Stimulated activated naive B cell treated with anti-CD40 and anti-IgM and Interleukin-4, amounts not matched to agents 10 μg/mL and 1 μg/mL and 100 μg/mL, for 72 hours (primary cell): ENCODE measurements at regions not wholly inside any gene's neighbourhood (a gene's known extent, or its start where the extent isn't known, plus 50 kb on each side); places are given as distances from the start of the nearest gene placed in this dataset.

ENCODE experiments used
- ATAC-seq, 2 donors: fragments of 150-1000 bp; cut with Tn5 transposase; replicated peaks; 2 replicates each; pipeline ENCODE4 v1.10.0; 2021; ENCODE audit warnings: moderate library complexity in 1 of 2
- DNase-seq: peaks from one replicate; pipeline ENCODE4 v3.0.0; 2021
- H3K27ac Mint-ChIP-seq: one replicate; pipeline ENCODE4 v1.8.0; 2022; ENCODE audit warnings: mild to moderate bottlenecking, mixed read lengths
- H3K27me3 Mint-ChIP-seq, 2 donors: one replicate each; pipeline ENCODE4 v1.8.0; 2022; ENCODE audit warnings: mixed read lengths in 2 of 2
- H3K36me3 Mint-ChIP-seq, 2 donors: one replicate each; pipeline ENCODE4 v1.8.0; 2022; ENCODE audit warnings: mixed read lengths in 2 of 2, mild to moderate bottlenecking in 1 of 2
- H3K4me1 Mint-ChIP-seq, 2 donors: one replicate each; pipeline ENCODE4 v1.8.0; 2022; ENCODE audit warnings: mixed read lengths in 2 of 2, mild to moderate bottlenecking in 1 of 2
- H3K4me3 Mint-ChIP-seq, 2 donors: one replicate each; pipeline ENCODE4 v1.8.0; 2022; ENCODE audit warnings: mild to moderate bottlenecking in 2 of 2, mixed read lengths in 2 of 2, moderate library complexity in 1 of 2
- H3K9me3 Mint-ChIP-seq, 2 donors: one replicate each; pipeline ENCODE4 v1.8.0; 2022; ENCODE audit warnings: mixed read lengths in 2 of 2, mild to moderate bottlenecking in 1 of 2

- ATAC-seq: no peak
- DNase-seq: no peak
- Mint-ChIP-seq H3K27ac (no peak overlapping the region), H3K36me3 (no peaks in the 10 kb centered on the region), H3K4me3 (no peak overlapping the region), H3K9me3 (no peaks in the 10 kb centered on the region), H3K4me1 (no peaks in the 10 kb centered on the region), H3K27me3 (no peaks in the 10 kb centered on the region)
Observed at GRCh38 chr5:100249211-100249883, 285.8 kb upstream of the FAM174A start.

DNA sequence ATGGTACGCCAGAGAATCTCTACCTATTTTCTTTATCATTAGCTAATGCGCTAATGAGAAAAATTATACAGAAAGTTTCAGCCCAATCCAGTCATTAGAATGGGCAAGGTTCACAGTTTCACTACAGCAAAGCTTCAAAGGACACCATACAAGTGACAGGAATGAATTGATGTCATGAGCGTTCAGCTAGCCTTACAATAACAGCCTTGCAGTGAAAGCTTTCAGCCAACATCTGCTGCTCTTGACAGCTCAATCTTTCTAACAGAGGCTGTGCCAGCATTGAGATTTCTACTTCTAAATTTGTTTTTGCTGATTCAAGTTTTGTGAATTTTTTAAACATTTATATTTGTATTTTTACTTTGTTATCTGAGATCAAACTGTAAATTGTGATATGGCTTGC lies 302.4 kb upstream of the FAM174A start:
- Mint-ChIP-seq H3K27ac (no peak overlapping the region), H3K27me3 (no peaks in the 10 kb centered on the region), H3K36me3 (no peaks in the 10 kb centered on the region), H3K9me3 (peaks cover 7 to 8% of the 10 kb centered on the region in 2 donors), H3K4me1 (no peaks in the 10 kb centered on the region), H3K4me3 (no peak overlapping the region)
- DNase-seq: no peak
- ATAC-seq: no peak

DNA sequence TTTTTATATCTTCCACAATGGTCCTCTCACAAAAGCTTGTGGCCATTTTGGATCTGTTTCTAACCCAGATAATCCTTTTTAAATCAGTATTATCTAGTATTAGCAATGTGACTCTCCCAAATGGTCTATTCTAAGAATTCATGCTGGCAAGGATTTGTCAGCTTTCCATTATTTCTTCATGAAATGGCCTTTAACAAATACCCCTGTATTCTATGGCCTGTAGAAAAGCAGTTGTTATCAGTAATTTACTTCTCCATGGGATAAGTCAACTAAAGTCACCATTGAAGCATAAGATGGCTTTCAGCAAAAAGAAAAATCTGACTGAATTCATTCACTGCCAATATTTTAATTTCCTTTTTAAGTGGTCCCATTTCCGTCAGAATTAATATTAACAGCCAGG lies 346.4 kb upstream of the FAM174A start:
- H3K4me1 Mint-ChIP-seq: no peaks in the 10 kb centered on the region
- H3K36me3 Mint-ChIP-seq: no peaks in the 10 kb centered on the region
- peaks cover 0 to 1% of the 10 kb centered on the region in 2 donors for H3K9me3 Mint-ChIP-seq
- H3K27me3 Mint-ChIP-seq: no peaks in the 10 kb centered on the region
- no peak overlapping the region for H3K27ac Mint-ChIP-seq
- no peak overlapping the region for H3K4me3 Mint-ChIP-seq
- ATAC-seq: no peak
- DNase-seq: no peak

DNA sequence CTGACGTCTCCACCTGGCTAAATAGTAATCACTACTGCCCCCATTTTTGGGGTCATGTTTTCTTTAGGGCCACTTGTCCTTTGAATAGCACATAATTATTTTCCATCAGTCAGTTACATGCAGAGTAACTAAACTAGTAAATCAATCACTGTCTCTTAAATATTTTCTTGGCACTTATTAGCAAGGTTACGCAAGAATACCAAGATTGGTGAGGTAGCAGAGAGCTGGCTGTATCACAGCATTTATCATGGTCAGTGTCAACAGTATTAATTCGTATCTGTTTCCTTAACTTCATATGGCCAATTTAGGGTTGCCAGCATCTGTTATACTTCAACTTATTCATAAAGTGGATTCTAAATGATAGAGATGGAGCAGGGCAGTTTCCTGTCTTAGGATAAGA lies 346.8 kb upstream of the FAM174A start:
- Mint-ChIP-seq H3K36me3 (no peaks in the 10 kb centered on the region), H3K9me3 (no peaks in the 10 kb centered on the region), H3K27me3 (no peaks in the 10 kb centered on the region), H3K4me3 (no peak overlapping the region), H3K4me1 (no peaks in the 10 kb centered on the region), H3K27ac (no peak overlapping the region)
- DNase-seq (no peak), ATAC-seq (no peak)

DNA sequence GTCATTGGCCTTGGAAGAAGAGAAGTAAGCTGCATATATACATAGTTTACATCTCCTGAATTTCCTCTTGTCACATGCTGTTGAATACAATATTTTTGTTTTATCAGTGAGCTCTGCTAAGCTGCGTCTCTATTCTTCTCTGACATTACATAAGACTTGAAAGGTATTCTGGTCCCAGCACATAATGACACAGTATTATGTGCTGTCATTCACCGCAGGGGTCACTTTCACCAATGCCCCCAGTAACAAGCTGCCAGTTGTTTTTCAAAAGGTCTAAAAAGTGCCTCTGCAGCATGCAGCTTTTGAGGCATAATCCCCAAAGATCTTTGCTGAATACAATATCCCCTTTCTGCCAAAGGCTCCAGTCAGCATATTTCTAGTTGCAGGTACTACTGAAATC lies 349.0 kb upstream of the FAM174A start:
- Mint-ChIP-seq H3K36me3 (no peaks in the 10 kb centered on the region), H3K9me3 (no peaks in the 10 kb centered on the region), H3K4me1 (no peaks in the 10 kb centered on the region)

GRCh38 chr5:100182402-100182801 lies 352.8 kb upstream of the FAM174A start:
- Mint-ChIP-seq H3K36me3 (no peaks in the 10 kb centered on the region), H3K27me3 (no peaks in the 10 kb centered on the region), H3K27ac (no peak overlapping the region), H3K4me1 (no peaks in the 10 kb centered on the region), H3K4me3 (no peak overlapping the region), H3K9me3 (peaks cover 0 to 3% of the 10 kb centered on the region in 2 donors)
- ATAC-seq (no peak), DNase-seq (no peak)

More for the DNA sequence above, 349.0 kb upstream of the FAM174A start:
- Mint-ChIP-seq H3K27me3 (no peaks in the 10 kb centered on the region), H3K4me3 (no peak overlapping the region), H3K27ac (no peak overlapping the region)
- ATAC-seq (no peak), DNase-seq (no peak)

GRCh38 chr5:100175346-100175745 lies 359.8 kb upstream of the FAM174A start:
- no peaks in the 10 kb centered on the region for H3K27me3 Mint-ChIP-seq
- H3K27ac Mint-ChIP-seq: no peak overlapping the region
- DNase-seq (no peak), ATAC-seq (no peak)
- H3K9me3 Mint-ChIP-seq: peaks cover 3 to 5% of the 10 kb centered on the region in 2 donors
- H3K36me3 Mint-ChIP-seq: no peaks in the 10 kb centered on the region
- no peak overlapping the region for H3K4me3 Mint-ChIP-seq
- H3K4me1 Mint-ChIP-seq: no peaks in the 10 kb centered on the region

- no peak overlapping the region for H3K4me3 Mint-ChIP-seq
- peak; percentile 69 to 74 for ATAC-seq
- H3K27ac Mint-ChIP-seq: no peak overlapping the region
- no peaks in the 10 kb centered on the region for H3K36me3 Mint-ChIP-seq
- peaks cover 9 to 12% of the 10 kb centered on the region in 2 donors for H3K9me3 Mint-ChIP-seq
- no peaks in the 10 kb centered on the region for H3K4me1 Mint-ChIP-seq
- H3K27me3 Mint-ChIP-seq: no peaks in the 10 kb centered on the region
- no peak for DNase-seq
Observed at GRCh38 chr5:100165309-100165708, 369.9 kb upstream of the FAM174A start.

GRCh38 chr5:100161868-100162267 lies 373.3 kb upstream of the FAM174A start:
- ATAC-seq: no peak
- Mint-ChIP-seq H3K4me1 (no peaks in the 10 kb centered on the region), H3K27me3 (no peaks in the 10 kb centered on the region), H3K36me3 (no peaks in the 10 kb centered on the region), H3K9me3 (peaks cover 6 to 12% of the 10 kb centered on the region in 2 donors), H3K4me3 (no peak overlapping the region), H3K27ac (no peak overlapping the region)
- DNase-seq: no peak

GRCh38 chr5:100157066-100157465 lies 378.1 kb upstream of the FAM174A start:
- Mint-ChIP-seq H3K27me3 (no peaks in the 10 kb centered on the region), H3K27ac (no peak overlapping the region), H3K4me3 (no peak overlapping the region), H3K4me1 (no peaks in the 10 kb centered on the region), H3K9me3 (peaks cover 0 to 2% of the 10 kb centered on the region in 2 donors), H3K36me3 (no peaks in the 10 kb centered on the region)
- no peak for ATAC-seq
- no peak for DNase-seq

- Mint-ChIP-seq H3K27me3 (no peaks in the 10 kb centered on the region), H3K27ac (no peak overlapping the region), H3K4me3 (no peak overlapping the region), H3K4me1 (no peaks in the 10 kb centered on the region), H3K9me3 (no peaks in the 10 kb centered on the region), H3K36me3 (no peaks in the 10 kb centered on the region)
- ATAC-seq: no peak
- no peak for DNase-seq
Observed at GRCh38 chr5:100148239-100148638, 386.9 kb upstream of the FAM174A start.

- DNase-seq (no peak), ATAC-seq (no peak)
- no peak overlapping the region for H3K27ac Mint-ChIP-seq
- H3K9me3 Mint-ChIP-seq: no peaks in the 10 kb centered on the region
- H3K4me3 Mint-ChIP-seq: no peak overlapping the region
- H3K4me1 Mint-ChIP-seq: no peaks in the 10 kb centered on the region
- no peaks in the 10 kb centered on the region for H3K27me3 Mint-ChIP-seq
- no peaks in the 10 kb centered on the region for H3K36me3 Mint-ChIP-seq
Observed at GRCh38 chr5:100142607-100143006, 392.6 kb upstream of the FAM174A start.

DNA sequence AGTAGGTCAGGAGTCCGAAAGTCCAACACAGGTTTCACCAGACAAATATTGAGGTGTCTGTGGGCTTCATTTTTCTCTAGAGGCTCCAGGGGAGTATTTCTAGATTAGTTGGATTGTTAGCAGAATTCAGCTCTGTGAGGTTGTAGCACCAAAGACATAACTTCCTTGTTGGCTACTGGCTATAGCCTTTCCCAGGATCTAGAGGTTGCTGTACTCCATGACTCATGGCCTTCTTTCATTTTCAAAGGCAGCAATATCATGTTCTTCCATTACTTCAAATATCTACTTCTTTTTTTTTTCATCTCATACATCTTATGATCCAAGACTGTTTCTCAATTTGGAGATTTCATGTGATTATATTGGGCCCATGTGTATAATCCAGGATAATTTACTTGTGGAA lies 404.0 kb upstream of the FAM174A start:
- DNase-seq (no peak), ATAC-seq (no peak)
- H3K36me3 Mint-ChIP-seq: no peaks in the 10 kb centered on the region
- H3K4me1 Mint-ChIP-seq: no peaks in the 10 kb centered on the region
- no peak overlapping the region for H3K4me3 Mint-ChIP-seq
- H3K27me3 Mint-ChIP-seq: no peaks in the 10 kb centered on the region
- no peak overlapping the region for H3K27ac Mint-ChIP-seq
- H3K9me3 Mint-ChIP-seq: no peaks in the 10 kb centered on the region

DNA sequence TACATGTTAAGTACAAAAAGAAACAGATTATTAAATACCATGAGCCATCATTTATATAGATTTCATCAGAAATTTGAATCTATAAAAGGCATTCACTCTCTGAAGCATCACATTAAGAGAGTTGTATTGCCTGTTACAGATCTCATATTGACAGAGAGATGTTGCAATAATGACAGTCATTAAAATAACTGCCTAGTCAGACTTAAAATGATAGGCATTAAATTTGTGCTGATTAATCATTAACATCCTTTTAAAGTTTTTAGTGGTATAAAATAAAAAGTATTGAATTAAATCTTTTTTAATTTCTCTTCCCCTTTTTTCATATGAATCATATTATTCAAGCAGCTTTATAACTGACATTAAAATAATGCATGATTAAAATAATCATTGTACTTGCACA lies 404.9 kb upstream of the FAM174A start:
- Mint-ChIP-seq H3K27ac (no peak overlapping the region), H3K4me3 (no peak overlapping the region), H3K9me3 (no peaks in the 10 kb centered on the region), H3K27me3 (no peaks in the 10 kb centered on the region), H3K4me1 (no peaks in the 10 kb centered on the region), H3K36me3 (no peaks in the 10 kb centered on the region)
- no peak for DNase-seq
- no peak for ATAC-seq

DNA sequence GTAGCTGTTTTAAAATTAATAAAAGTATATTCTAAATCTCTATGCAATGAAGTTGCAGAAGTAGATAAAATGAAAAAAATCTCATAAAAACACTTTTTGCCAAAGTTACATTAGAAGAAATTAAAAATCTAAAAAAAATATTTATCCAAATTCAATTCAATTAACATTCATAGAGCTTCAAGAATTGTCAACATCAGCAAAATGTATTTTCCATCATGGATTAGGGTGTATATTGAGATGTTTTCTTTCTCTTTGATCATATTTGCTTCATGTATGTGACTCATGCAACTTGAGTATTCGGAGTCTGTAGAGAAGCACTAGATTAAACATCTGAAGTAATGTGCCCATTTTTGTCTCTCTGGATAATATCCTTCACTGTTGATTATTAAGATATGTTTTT lies 415.3 kb upstream of the FAM174A start:
- no peaks in the 10 kb centered on the region for H3K36me3 Mint-ChIP-seq
- DNase-seq (no peak), ATAC-seq (no peak)
- no peaks in the 10 kb centered on the region for H3K27me3 Mint-ChIP-seq
- H3K4me1 Mint-ChIP-seq: no peaks in the 10 kb centered on the region
- no peak overlapping the region for H3K4me3 Mint-ChIP-seq
- peaks cover 0 to 1% of the 10 kb centered on the region in 2 donors for H3K9me3 Mint-ChIP-seq
- H3K27ac Mint-ChIP-seq: no peak overlapping the region

GRCh38 chr5:100110497-100110896 lies 424.7 kb upstream of the FAM174A start:
- Mint-ChIP-seq H3K4me3 (no peak overlapping the region), H3K27me3 (no peaks in the 10 kb centered on the region), H3K4me1 (no peaks in the 10 kb centered on the region), H3K27ac (no peak overlapping the region), H3K9me3 (peaks cover 8 to 14% of the 10 kb centered on the region in 2 donors), H3K36me3 (peaks cover 0 to 3% of the 10 kb centered on the region in 2 donors)
- ATAC-seq: no peak
- DNase-seq: no peak
